Endothelial cell of umbilical vein (primary cell): ENCODE measurements at regions not wholly inside any gene's neighbourhood (a gene's known extent, or its start where the extent isn't known, plus 50 kb on each side); places are given as distances from the start of the nearest gene placed in this dataset.

Experiments
- BruUV-seq: library from RNA; stranded (reverse); fragments of 400-500 nt; replicated peaks from 2 replicates; lab custom pipeline; 2021; lab: Mats Ljungman, UMichigan
- CTCF ChIA-PET: fragments of 300-600, 350-600 bp; sonication (Branson Sonifier 250); formaldehyde crosslinking; loops from one replicate; lab custom pipeline; 2021; ENCODE audit warnings: antibody characterized with exemption, inconsistent platforms; lab: Charles Lee
- POLR2A ChIA-PET: fragments of 300-600, 350-600 bp; sonication (Branson Sonifier 250); formaldehyde crosslinking; loops from one replicate; lab custom pipeline; 2021; ENCODE audit warnings: antibody characterized with exemption, inconsistent platforms; lab: Charles Lee
- DNase-seq: peaks from one replicate; pipeline ENCODE4 v3.0.0-alpha.2; 2011; ENCODE audit warnings: low read depth, low spot score
- FAIRE-seq: peaks from 2 replicates; lab custom pipeline; 2011; peaks lifted over from hg19 to GRCh38; lab: Jason Lieb, UNC
- H2AFZ ChIP-seq: 2 replicates; pipeline ENCODE4 v1.6.0; 2012; ENCODE audit warnings: low read depth, low read length, control low read depth, inconsistent platforms
- H3K27ac ChIP-seq: 2 replicates; pipeline ENCODE4 v1.5.1; 2011; ENCODE audit warnings: low read depth, mild to moderate bottlenecking, control low read depth, low read length, moderate library complexity; ENCODE audit not compliant: insufficient read depth
- H3K27me3 ChIP-seq, 2 experiments: 2 replicates each; pipeline versions ENCODE4 v1.6.0 to v1.6.1; 2011; ENCODE audit warnings: low read length in 2 of 2, mixed read lengths in 1 of 2; ENCODE audit not compliant: control insufficient read depth in 2 of 2, insufficient read depth in 2 of 2
- H3K36me3 ChIP-seq, 2 experiments: 2 replicates in 1 of 2; 3 replicates in 1 of 2; pipeline ENCODE4 v1.5.1; 2011; ENCODE audit warnings: low read length in 2 of 2, mild to moderate bottlenecking in 1 of 2, moderate library complexity in 1 of 2; ENCODE audit not compliant: control insufficient read depth in 2 of 2, insufficient read depth in 2 of 2; ENCODE audit errors: extremely low read depth in 1 of 2
- H3K4me1 ChIP-seq: 3 replicates; pipeline ENCODE4 v1.5.1; 2011; ENCODE audit warnings: mild to moderate bottlenecking, low read length; ENCODE audit not compliant: control insufficient read depth, insufficient read depth; ENCODE audit errors: extremely low read depth
- H3K4me2 ChIP-seq: 2 replicates; pipeline ENCODE4 v1.6.1; 2011; ENCODE audit warnings: low read length, control low read depth, mixed read lengths; ENCODE audit not compliant: insufficient read depth
- H3K4me3 ChIP-seq, 3 experiments: fragments of 200-600 bp in 1 of 3; sonication (generic), shearing (Covaris generic) in 1 of 3; replicated peaks in 1 of 3; 2 replicates each; pipeline ENCODE4 v1.5.1; 2011 to 2016; ENCODE audit warnings: control low read depth in 3 of 3, low read length in 3 of 3, mild to moderate bottlenecking in 2 of 3, inconsistent platforms in 1 of 3, low read depth in 1 of 3, moderate library complexity in 1 of 3; ENCODE audit not compliant: insufficient read depth in 1 of 3
- H3K79me2 ChIP-seq: 2 replicates; pipeline ENCODE4 v1.6.0; 2012; ENCODE audit warnings: low read length, inconsistent platforms; ENCODE audit not compliant: control insufficient read depth, insufficient read depth
- H3K9ac ChIP-seq: replicated peaks from 2 replicates; pipeline ENCODE3; 2011; ENCODE audit warnings: low read length, control low read depth; ENCODE audit not compliant: insufficient read depth; ENCODE audit errors: extremely low read depth
- H3K9me1 ChIP-seq: replicated peaks from 3 replicates; pipeline ENCODE4 v1.6.0; 2011; ENCODE audit warnings: mild to moderate bottlenecking, low read length; ENCODE audit not compliant: control insufficient read depth, insufficient read depth; ENCODE audit errors: extremely low read depth
- H3K9me3 ChIP-seq: replicated peaks from 2 replicates; pipeline ENCODE4 v1.5.1; 2012; ENCODE audit warnings: low read length, inconsistent platforms; ENCODE audit not compliant: control insufficient read depth, insufficient read depth
- H4K20me1 ChIP-seq: replicated peaks from 2 replicates; pipeline ENCODE3; 2011; ENCODE audit warnings: mild to moderate bottlenecking, low read length; ENCODE audit not compliant: control insufficient read depth, insufficient read depth; ENCODE audit errors: extremely low read depth
- FOS ChIP-seq: IDR thresholded peaks from 2 replicates; pipeline ENCODE4 v1.6.1; 2011; ENCODE audit warnings: mild to moderate bottlenecking, low read length, moderate library complexity, borderline replicate concordance; ENCODE audit not compliant: insufficient read depth
- GATA2 ChIP-seq: IDR thresholded peaks from 2 replicates; pipeline ENCODE4 v1.7.0; 2011; ENCODE audit warnings: low read depth, mild to moderate bottlenecking, moderate library complexity, mixed read lengths, low read length; ENCODE audit not compliant: insufficient read length, insufficient read depth
- JUN ChIP-seq: IDR thresholded peaks from 2 replicates; pipeline ENCODE4 v1.6.1; 2011; ENCODE audit warnings: borderline replicate concordance, low read depth; ENCODE audit not compliant: insufficient read length, insufficient read depth
- MYC ChIP-seq: IDR thresholded peaks from one replicate; pipeline ENCODE4 v1.6.1; 2011; ENCODE audit warnings: mild to moderate bottlenecking, low read depth, low read length
- POLR2A ChIP-seq: IDR thresholded peaks from 2 replicates; pipeline ENCODE4 v1.6.1; 2012; ENCODE audit warnings: low read depth, mild to moderate bottlenecking, control low read depth, low read length
- POLR2AphosphoS5 ChIP-seq: IDR thresholded peaks from 2 replicates; pipeline ENCODE4 v1.6.1; 2012; ENCODE audit warnings: low read depth, mild to moderate bottlenecking, control low read depth, low read length, moderate library complexity; ENCODE audit not compliant: insufficient read depth
- dilution Hi-C: fragments of 300-500 bp; cut with MboI; formaldehyde crosslinking; loops from one replicate; pipeline ENCODE4 v1.15.0; 2019; ENCODE audit warnings: low sequenced_read_pairs; ENCODE audit not compliant: extremely low pct_ligation_motif_present
- intact Hi-C: fragments of 100-400 bp; cut with micrococcal nuclease; formaldehyde crosslinking; loops from one replicate; pipeline ENCODE4 v1.10.0; 2022
- TF ChIP-seq, protein P1 (sequence below): IDR thresholded peaks from 2 replicates; pipeline ENCODE4 v1.6.1; 2011; ENCODE audit not compliant: insufficient read depth, insufficient read length
- TF ChIP-seq, protein P2 (sequence below), 2 donors: IDR thresholded peaks; 1 replicate in 1 of 2; 2 replicates in 1 of 2; pipeline ENCODE4 v1.5.1; 2011; ENCODE audit warnings: low read length in 2 of 2, mild to moderate bottlenecking in 2 of 2, moderate library complexity in 2 of 2, control low read depth in 1 of 2, inconsistent platforms in 1 of 2, low read depth in 1 of 2; ENCODE audit not compliant: insufficient read depth in 1 of 2; ENCODE audit errors: extremely low read depth in 1 of 2

DNA sequence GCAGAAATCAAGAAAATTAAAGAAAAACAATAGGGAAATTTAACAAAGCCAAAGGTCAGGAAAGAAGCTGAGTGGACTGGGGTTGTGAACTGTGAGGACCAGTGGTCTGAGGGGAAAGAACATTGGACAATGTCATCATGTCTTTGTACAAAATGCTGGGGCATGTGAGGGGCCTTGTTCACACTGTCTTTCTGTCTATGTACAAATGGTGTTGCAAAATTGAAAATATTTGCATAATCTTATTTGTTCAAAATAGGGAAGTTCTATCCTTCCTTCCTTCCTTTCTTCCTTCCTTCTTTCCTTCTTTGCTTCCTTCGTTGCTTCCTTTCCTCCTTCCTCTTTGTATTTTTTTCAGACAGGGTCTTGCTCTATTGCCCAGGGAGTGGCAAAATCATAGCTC lies 79.2 kb upstream of the SCEL start:
- H4K20me1 ChIP-seq: no peaks in the 10 kb centered on the region
- DNase-seq (no peak), FAIRE-seq (no peak)
- intact Hi-C loops: no loop called here
- dilution Hi-C loops: no loop called here
- no peaks in the 10 kb centered on the region for H3K4me1 ChIP-seq
- H3K9me1 ChIP-seq: no peaks in the 10 kb centered on the region
- H3K9me3 ChIP-seq: no peaks in the 10 kb centered on the region
- TF ChIP-seq, protein P1, sequence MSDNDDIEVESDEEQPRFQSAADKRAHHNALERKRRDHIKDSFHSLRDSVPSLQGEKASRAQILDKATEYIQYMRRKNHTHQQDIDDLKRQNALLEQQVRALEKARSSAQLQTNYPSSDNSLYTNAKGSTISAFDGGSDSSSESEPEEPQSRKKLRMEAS: no peak
- TF ChIP-seq POLR2A (no peak), GATA2 (no peak), POLR2AphosphoS5 (no peak), JUN (no peak), MYC (no peak), FOS (no peak)
- TF ChIP-seq, protein P2, sequence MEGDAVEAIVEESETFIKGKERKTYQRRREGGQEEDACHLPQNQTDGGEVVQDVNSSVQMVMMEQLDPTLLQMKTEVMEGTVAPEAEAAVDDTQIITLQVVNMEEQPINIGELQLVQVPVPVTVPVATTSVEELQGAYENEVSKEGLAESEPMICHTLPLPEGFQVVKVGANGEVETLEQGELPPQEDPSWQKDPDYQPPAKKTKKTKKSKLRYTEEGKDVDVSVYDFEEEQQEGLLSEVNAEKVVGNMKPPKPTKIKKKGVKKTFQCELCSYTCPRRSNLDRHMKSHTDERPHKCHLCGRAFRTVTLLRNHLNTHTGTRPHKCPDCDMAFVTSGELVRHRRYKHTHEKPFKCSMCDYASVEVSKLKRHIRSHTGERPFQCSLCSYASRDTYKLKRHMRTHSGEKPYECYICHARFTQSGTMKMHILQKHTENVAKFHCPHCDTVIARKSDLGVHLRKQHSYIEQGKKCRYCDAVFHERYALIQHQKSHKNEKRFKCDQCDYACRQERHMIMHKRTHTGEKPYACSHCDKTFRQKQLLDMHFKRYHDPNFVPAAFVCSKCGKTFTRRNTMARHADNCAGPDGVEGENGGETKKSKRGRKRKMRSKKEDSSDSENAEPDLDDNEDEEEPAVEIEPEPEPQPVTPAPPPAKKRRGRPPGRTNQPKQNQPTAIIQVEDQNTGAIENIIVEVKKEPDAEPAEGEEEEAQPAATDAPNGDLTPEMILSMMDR (IDR thresholded peaks at IDR 0.05; ENCODE audit: extremely low read depth in 1 of 2, insufficient read depth in 1 of 2, low read depth in 1 of 2, low read length in 2 of 2): no peak
- H3K27me3 ChIP-seq: peaks cover 2 to 5% of the 10 kb centered on the region in 2 experiments
- no peak overlapping the region for H2AFZ ChIP-seq
- no peak overlapping the region for H3K4me2 ChIP-seq
- no peak overlapping the region for H3K9ac ChIP-seq
- H3K27ac ChIP-seq: no peak overlapping the region
- no peaks in the 10 kb centered on the region for H3K79me2 ChIP-seq
- no TSS peak for BruUV-seq
- ChIA-PET POLR2A (no interaction called here), CTCF (no interaction called here)
- H3K36me3 ChIP-seq: no peaks in the 10 kb centered on the region
- H3K4me3 ChIP-seq: no peak overlapping the region
